Liver (tissue), 8 donors: ENCODE measurements at regions not wholly inside any gene's neighbourhood (a gene's known extent, or its start where the extent isn't known, plus 50 kb on each side); places are given as distances from the start of the nearest gene placed in this dataset.

Experiments
- DNase-seq: peaks from one replicate; pipeline ENCODE4 v3.0.0-alpha.2; 2017; ENCODE audit warnings: low spot score
- H3K27ac ChIP-seq, 2 donors: one replicate each; pipeline ENCODE4 v1.7.0; 2013; ENCODE audit warnings: inconsistent platforms in 2 of 2, low read length in 2 of 2, control low read depth in 1 of 2, low read depth in 1 of 2, mild to moderate bottlenecking in 1 of 2
- H3K27me3 ChIP-seq, 4 donors: one replicate each; pipeline versions ENCODE4 v1.6.1 to v1.7.0; 2013; ENCODE audit warnings: low read length in 3 of 4, inconsistent platforms in 1 of 4, mild to moderate bottlenecking in 1 of 4, moderate library complexity in 1 of 4; ENCODE audit not compliant: control insufficient read depth in 4 of 4, insufficient read depth in 4 of 4
- H3K36me3 ChIP-seq, 4 donors: one replicate each; pipeline versions ENCODE4 v1.6.1 to v1.7.0; 2013; ENCODE audit warnings: low read length in 3 of 4, mild to moderate bottlenecking in 3 of 4, low read depth in 1 of 4, moderate library complexity in 1 of 4; ENCODE audit not compliant: control insufficient read depth in 4 of 4, insufficient read depth in 3 of 4
- H3K4me1 ChIP-seq, 4 donors: one replicate each; pipeline versions ENCODE4 v1.6.1 to v1.7.0; 2013; ENCODE audit warnings: low read length in 3 of 4, mild to moderate bottlenecking in 3 of 4, moderate library complexity in 1 of 4; ENCODE audit not compliant: control insufficient read depth in 4 of 4, insufficient read depth in 4 of 4
- H3K4me3 ChIP-seq, 3 donors: one replicate each; pipeline versions ENCODE4 v1.6.1 to v1.7.0; 2013; ENCODE audit warnings: low read length in 3 of 3, control low read depth in 1 of 3, low read depth in 1 of 3, mild to moderate bottlenecking in 1 of 3
- H3K9ac ChIP-seq, 2 donors: one replicate each; pipeline ENCODE4 v1.7.0; 2013; ENCODE audit warnings: low read length in 2 of 2, mild to moderate bottlenecking in 2 of 2, moderate library complexity in 2 of 2, control low read depth in 1 of 2, low read depth in 1 of 2
- H3K9me3 ChIP-seq, 4 donors: one replicate each; pipeline versions ENCODE4 v1.6.1 to v1.7.0; 2013; ENCODE audit warnings: low read length in 3 of 4; ENCODE audit not compliant: control insufficient read depth in 4 of 4
- ATF3 ChIP-seq: IDR thresholded peaks from 2 replicates; pipeline ENCODE4 v1.6.1; 2016; ENCODE audit warnings: antibody characterized with exemption
- CTCF ChIP-seq: fragments of 150-350 bp; IDR thresholded peaks from 2 replicates; pipeline ENCODE4 v1.5.1; 2017; ENCODE audit warnings: improper control_type of control experiment, low read depth, low read length; ENCODE audit not compliant: missing input control
- EGR1 ChIP-seq, 2 donors: IDR thresholded peaks; 2 replicates each; pipeline ENCODE4 v1.6.1; 2016 to 2018; ENCODE audit warnings: antibody characterized with exemption in 2 of 2, low read depth in 2 of 2
- FOXA2 ChIP-seq: IDR thresholded peaks from 2 replicates; pipeline ENCODE4 v1.6.1; 2016; ENCODE audit warnings: antibody characterized with exemption
- GABPA ChIP-seq, 2 donors: IDR thresholded peaks in 1 of 2; conservative IDR thresholded peaks in 1 of 2; 2 replicates each; pipeline ENCODE4 v1.6.1; 2016; ENCODE audit warnings: antibody characterized with exemption in 2 of 2, mild to moderate bottlenecking in 1 of 2, moderate library complexity in 1 of 2
- HNF4A ChIP-seq, 2 donors: conservative IDR thresholded peaks; 2 replicates each; pipeline ENCODE4 v1.6.1; 2016; ENCODE audit warnings: antibody characterized with exemption in 2 of 2, mild to moderate bottlenecking in 2 of 2
- HNF4G ChIP-seq: IDR thresholded peaks from 2 replicates; pipeline ENCODE4 v1.6.1; 2016; ENCODE audit warnings: antibody characterized with exemption
- JUND ChIP-seq, 2 donors: IDR thresholded peaks; 2 replicates each; pipeline ENCODE4 v1.6.1; 2016; ENCODE audit warnings: antibody characterized with exemption in 2 of 2
- NR2F2 ChIP-seq: IDR thresholded peaks from 2 replicates; pipeline ENCODE4 v1.6.1; 2016; ENCODE audit warnings: antibody characterized with exemption
- RAD21 ChIP-seq, 2 donors: IDR thresholded peaks; 2 replicates each; pipeline ENCODE4 v1.6.1; 2016; ENCODE audit warnings: antibody characterized with exemption in 2 of 2, mild to moderate bottlenecking in 2 of 2
- RXRA ChIP-seq, 2 donors: IDR thresholded peaks; 2 replicates each; pipeline ENCODE4 v1.6.1; 2017 to 2018; ENCODE audit warnings: antibody characterized with exemption in 2 of 2, mild to moderate bottlenecking in 1 of 2
- TAF1 ChIP-seq: conservative IDR thresholded peaks from 2 replicates; pipeline ENCODE4 v1.6.1; 2016; ENCODE audit warnings: antibody characterized with exemption, mild to moderate bottlenecking
- YY1 ChIP-seq: IDR thresholded peaks from 2 replicates; pipeline ENCODE4 v1.6.1; 2016; ENCODE audit warnings: antibody characterized with exemption, mild to moderate bottlenecking
- WGBS: extraction: QIAGEN DNeasy Blood & Tissue Kit; methylation state at CpG from one replicate; pipeline ENCODE4 v1.1.7; 2013; 5-methylcytosine and 5-hydroxymethylcytosine counted together
- TF ChIP-seq, protein P1 (sequence below): IDR thresholded peaks from 2 replicates; pipeline ENCODE4 v1.6.1; 2016; ENCODE audit warnings: antibody characterized with exemption
- donor health status: healthy.
- donor health status: healthy.
- donor health status: healthy.
- donor health status: healthy.
- donor health status: healthy.

DNA sequence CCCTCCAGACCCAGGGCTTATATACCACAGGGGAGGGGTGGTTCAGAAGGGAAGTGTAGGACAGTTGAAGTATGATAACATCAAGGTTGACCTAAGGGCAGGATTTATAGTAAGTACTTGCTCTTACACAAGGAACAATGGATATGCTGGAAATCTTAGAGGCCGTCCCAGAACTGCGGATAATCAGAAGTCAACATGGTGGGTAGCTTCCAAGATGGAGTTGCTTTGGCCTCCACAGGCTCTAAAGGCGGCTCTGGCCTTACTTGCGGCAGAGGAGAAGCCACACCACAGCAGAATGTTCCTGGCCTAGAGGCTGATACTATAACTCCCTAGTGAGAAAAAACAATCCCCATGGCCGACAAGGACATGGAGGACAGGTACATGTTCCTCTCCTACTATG, 344.7 kb downstream of the CDC5L start:
- no peaks in the 10 kb centered on the region for H3K9me3 ChIP-seq
- no peaks in the 10 kb centered on the region for H3K27me3 ChIP-seq
- no peak for DNase-seq
- no peaks in the 10 kb centered on the region for H3K36me3 ChIP-seq
- TF ChIP-seq CTCF = no peak
- no peak for TF ChIP-seq JUND (IDR thresholded peaks at IDR 0.05)
- H3K4me1 ChIP-seq = no peaks in the 10 kb centered on the region
- no peak overlapping the region for H3K27ac ChIP-seq
- H3K4me3 ChIP-seq = no peak overlapping the region
- WGBS = 96% methylated on average over 5 of the region's 5 CpGs
- no peak overlapping the region for H3K9ac ChIP-seq

GRCh38 chr6:44733126-44733525, 345.6 kb downstream of the CDC5L start:
- Histone ChIP-seq H3K9me3 (no peaks in the 10 kb centered on the region), H3K9ac (no peak overlapping the region), H3K4me1 (peaks cover 0 to 3% (median 0%) of the 10 kb centered on the region in 4 donors), H3K36me3 (no peaks in the 10 kb centered on the region), H3K27ac (no peak overlapping the region), H3K4me3 (no peak overlapping the region), H3K27me3 (no peaks in the 10 kb centered on the region)
- no peak for DNase-seq
- TF ChIP-seq NR2F2 (no peak), EGR1 (IDR thresholded peaks at IDR 0.05; ENCODE audit: low read depth in 2 of 2) (no peak), FOXA2 (no peak), GABPA (IDR thresholded peaks at IDR 0.05 in 1 of 2, conservative IDR thresholded peaks at IDR 0.05 in 1 of 2) (no peak), HNF4A (conservative IDR thresholded peaks at IDR 0.05) (no peak), RAD21 (IDR thresholded peaks at IDR 0.05) (no peak), ATF3 (no peak), YY1 (no peak), RXRA (IDR thresholded peaks at IDR 0.05) (no peak), CTCF (no peak), TAF1 (no peak), JUND (IDR thresholded peaks at IDR 0.05) (no peak), HNF4G (no peak)
- TF ChIP-seq, protein P1, sequence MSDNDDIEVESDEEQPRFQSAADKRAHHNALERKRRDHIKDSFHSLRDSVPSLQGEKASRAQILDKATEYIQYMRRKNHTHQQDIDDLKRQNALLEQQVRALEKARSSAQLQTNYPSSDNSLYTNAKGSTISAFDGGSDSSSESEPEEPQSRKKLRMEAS = no peak
- 86% methylated on average over 4 of the region's 4 CpGs for WGBS

GRCh38 chr6:44733868-44734267, 346.4 kb downstream of the CDC5L start:
- 72% methylated on average over 4 of the region's 4 CpGs for WGBS
- H3K27me3 ChIP-seq = no peaks in the 10 kb centered on the region
- no peaks in the 10 kb centered on the region for H3K36me3 ChIP-seq
- no peaks in the 10 kb centered on the region for H3K9me3 ChIP-seq
- peaks cover 0 to 4% (median 0%) of the 10 kb centered on the region in 4 donors for H3K4me1 ChIP-seq
- no peak overlapping the region for H3K27ac ChIP-seq
- H3K9ac ChIP-seq = no peak overlapping the region
- no peak overlapping the region for H3K4me3 ChIP-seq
- TF ChIP-seq TAF1 (no peak), YY1 (peak; percentile 61)
- no peak for DNase-seq
